ENCODE measurements at regions not wholly inside any gene's neighbourhood (a gene's known extent, or its start where the extent isn't known, plus 50 kb on each side); places are given as distances from the start of the nearest gene placed in this dataset.

DNA sequence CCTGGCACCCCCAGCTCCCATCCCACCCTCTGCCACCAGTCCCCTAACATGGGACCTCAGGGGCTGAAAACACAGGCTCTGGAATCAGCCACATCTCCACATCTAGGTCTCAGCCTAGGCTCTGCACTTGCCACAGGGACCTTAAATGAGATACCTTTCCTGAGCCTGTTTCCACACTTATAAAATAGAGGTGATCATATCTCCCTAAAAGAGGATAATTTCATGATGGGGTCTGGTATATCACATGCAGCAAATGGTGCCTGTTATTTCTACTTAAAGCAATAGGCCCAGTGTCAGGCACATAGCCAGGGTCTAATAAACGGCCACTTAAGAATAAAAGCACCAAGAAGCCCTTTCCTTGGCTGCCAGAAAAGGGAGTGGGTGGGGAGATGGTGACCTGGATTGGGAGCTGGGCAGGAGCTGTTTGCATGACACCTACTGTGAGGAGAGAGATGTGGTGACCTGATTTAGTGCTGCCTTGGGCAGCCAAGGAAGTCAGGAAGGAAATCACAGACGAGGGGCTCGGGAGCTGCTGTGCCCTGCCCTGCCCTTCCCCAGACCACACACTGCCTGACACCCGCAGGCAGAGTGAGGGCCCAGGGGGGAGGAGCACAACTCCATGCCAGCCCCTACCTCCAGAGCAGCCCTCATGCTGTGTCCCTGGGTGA is 71.2 kb downstream of the IRF2BPL start:
- TF ChIP-seq, protein P1, sequence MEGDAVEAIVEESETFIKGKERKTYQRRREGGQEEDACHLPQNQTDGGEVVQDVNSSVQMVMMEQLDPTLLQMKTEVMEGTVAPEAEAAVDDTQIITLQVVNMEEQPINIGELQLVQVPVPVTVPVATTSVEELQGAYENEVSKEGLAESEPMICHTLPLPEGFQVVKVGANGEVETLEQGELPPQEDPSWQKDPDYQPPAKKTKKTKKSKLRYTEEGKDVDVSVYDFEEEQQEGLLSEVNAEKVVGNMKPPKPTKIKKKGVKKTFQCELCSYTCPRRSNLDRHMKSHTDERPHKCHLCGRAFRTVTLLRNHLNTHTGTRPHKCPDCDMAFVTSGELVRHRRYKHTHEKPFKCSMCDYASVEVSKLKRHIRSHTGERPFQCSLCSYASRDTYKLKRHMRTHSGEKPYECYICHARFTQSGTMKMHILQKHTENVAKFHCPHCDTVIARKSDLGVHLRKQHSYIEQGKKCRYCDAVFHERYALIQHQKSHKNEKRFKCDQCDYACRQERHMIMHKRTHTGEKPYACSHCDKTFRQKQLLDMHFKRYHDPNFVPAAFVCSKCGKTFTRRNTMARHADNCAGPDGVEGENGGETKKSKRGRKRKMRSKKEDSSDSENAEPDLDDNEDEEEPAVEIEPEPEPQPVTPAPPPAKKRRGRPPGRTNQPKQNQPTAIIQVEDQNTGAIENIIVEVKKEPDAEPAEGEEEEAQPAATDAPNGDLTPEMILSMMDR (IDR thresholded peaks at IDR 0.05; ENCODE audit: insufficient read depth, low read length, missing control alignments) = no peak
- DNase-seq (ENCODE audit: low read depth, low spot score) = no peak
- ChIA-PET CTCF (interaction anchor here (1.7 to 2.6 kb wide), 3 partner anchors 9 to 44 kb away, joined by 8 to 13 read pairs (median 9); no protein-coding TSS in a partner anchor), POLR2A (interaction anchor here (1.0 kb wide), 2 partner anchors 10 to 38 kb away, joined by 3 read pairs; no protein-coding TSS in a partner anchor)
- no peak overlapping the region for H3K4me3 ChIP-seq (ENCODE audit: low read depth, low read length)

DNA sequence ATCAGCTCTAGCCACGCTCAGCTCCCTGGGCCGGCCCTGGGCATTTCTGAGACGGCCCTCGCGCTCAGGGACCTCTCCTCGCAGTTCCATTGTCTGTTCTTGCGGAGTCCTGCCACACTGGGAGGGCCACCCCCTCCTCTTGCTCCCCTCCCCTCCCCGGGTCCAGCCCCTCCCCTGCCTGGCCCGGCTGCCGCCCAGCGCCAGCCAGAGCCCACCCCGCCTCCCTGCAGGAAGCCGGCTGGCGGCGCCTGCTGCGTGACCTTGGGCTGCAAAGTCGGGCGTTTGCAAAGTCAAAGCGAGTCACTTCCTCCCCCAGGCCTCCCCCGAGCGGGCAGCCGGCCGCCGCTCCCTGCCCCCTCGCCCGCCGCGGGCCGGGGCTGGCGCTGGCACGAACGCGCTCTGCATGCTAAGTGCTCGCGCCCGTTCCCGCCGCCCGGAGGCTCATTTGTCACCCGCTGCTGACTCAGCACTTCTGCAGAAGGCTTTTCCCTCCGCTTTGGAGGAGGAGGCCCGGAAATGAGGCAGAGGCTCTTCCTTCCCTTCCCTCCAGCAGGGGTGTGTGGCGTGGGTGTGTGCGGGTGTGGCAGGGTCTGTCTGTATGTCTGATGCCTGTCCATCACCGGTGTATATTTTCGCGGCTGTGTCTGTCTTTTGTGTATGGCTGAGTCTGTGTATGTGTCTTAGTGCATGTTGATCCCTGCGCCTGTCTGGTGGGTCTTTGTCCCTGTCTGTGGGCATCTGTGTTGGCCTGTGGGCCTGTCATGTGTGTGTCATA is 72.0 kb downstream of the IRF2BPL start:
- TF ChIP-seq, protein P1 (IDR thresholded peaks at IDR 0.05; ENCODE audit: insufficient read depth, low read length, missing control alignments) = peak; percentile 4

DNA sequence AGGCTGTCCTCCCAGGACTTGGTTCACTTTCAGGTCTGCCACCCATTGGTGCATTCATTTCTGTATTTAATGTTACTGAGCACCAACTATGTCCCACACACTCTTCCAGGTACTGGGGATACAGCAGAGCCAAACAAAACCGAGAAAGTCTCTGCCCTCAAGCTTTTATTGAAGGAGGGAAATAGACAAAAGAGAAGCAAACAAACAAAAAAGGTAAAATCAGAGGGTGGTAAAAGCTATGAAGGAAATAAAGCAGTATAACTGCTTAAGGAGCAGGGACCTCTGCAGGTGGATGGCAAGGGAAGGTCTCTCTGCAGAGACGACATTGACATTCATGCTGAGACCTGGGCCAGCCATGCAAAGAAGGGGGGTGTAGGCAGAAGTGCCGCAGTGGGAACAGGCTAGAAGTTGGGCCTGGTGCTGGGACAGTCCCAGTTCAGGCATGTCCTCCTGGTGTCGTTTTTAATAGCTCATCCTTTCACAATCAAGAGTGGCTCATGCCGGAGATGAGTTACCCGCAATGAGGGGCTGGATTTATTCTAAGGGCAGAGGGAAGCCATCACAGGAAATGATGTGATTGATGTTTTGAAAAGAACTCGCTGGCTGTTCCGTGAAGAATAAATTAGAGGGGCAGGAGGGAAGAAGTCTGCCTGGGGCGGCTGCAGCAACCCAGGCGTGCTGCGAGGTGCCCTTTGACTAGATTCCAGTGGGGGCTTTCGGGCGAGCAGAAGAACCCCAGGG is 72.8 kb downstream of the IRF2BPL start:
- no peak for DNase-seq (ENCODE audit: low read depth, low spot score)
- POLR2A ChIA-PET = interaction anchor here (0.6 to 1.2 kb wide), 4 partner anchors 9 to 87 kb away, joined by 3 to 4 read pairs (median 3); no protein-coding TSS in a partner anchor
- TF ChIP-seq, protein P1 (IDR thresholded peaks at IDR 0.05; ENCODE audit: insufficient read depth, low read length, missing control alignments) = no peak
- CTCF ChIA-PET = interaction anchor here (0.8 to 9.7 kb wide), 7 partner anchors 8 to 98 kb away, joined by 3 to 59 read pairs (median 3); no protein-coding TSS in a partner anchor
- H3K4me3 ChIP-seq (ENCODE audit: low read depth, low read length) = peak overlapping the region; percentile 36

More for the DNA sequence above, 72.0 kb downstream of the IRF2BPL start:
- peak; percentile 41 for DNase-seq (ENCODE audit: low read depth, low spot score)
- POLR2A ChIA-PET = interaction anchor here (0.6 to 1.2 kb wide), 4 partner anchors 9 to 38 kb away, joined by 3 read pairs; no protein-coding TSS in a partner anchor
- CTCF ChIA-PET = interaction anchor here (0.8 to 9.7 kb wide), 6 partner anchors 9 to 97 kb away, joined by 3 to 59 read pairs (median 6); no protein-coding TSS in a partner anchor
- peak overlapping the region; percentile 36 for H3K4me3 ChIP-seq (ENCODE audit: low read depth, low read length)

DNA sequence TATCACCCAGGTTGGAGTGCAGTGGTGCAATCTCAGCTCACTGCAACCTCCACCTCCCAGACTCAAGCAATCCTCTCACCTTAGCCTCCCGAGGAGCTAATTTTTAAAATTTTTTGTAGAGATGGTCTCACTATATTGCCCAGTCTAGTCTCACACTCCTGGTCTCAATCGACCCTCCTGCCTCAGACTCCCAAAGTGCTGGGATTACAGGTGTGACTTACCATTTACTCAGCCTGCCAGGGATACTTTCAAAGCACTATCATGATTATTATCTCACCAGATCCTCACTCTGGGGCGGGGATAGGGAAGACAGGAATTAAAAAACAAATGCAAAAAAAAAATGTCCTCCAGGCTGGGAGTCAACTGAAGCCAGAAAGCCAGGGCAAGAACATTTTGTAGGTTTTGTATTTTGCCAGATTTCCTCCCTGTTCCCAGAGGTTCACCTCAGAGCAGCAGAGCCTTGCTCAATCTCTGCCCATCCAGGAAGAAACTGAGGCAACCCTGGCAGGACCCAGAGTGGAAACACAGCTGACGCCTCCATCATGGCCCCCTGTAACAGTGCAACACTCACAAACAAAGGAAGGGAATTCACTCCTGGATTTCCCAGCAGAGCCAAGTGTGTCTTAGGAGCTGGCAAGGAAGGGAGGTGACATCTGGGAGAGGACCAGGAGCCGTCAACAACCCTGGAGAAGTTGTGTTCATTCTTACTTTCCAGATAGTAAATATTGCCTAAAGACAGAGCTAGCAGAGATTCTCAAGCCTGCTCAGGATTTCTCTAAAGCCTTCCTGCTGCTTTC is 73.9 kb downstream of the IRF2BPL start:
- POLR2A ChIA-PET = no interaction called here
- CTCF ChIA-PET = interaction anchor here (0.9 to 9.7 kb wide), 6 partner anchors 24 to 105 kb away, joined by 3 to 59 read pairs (median 6); no protein-coding TSS in a partner anchor
- TF ChIP-seq, protein P1 (IDR thresholded peaks at IDR 0.05; ENCODE audit: insufficient read depth, low read length, missing control alignments) = no peak
- DNase-seq (ENCODE audit: low read depth, low spot score) = no peak
- H3K4me3 ChIP-seq (ENCODE audit: low read depth, low read length) = no peak overlapping the region

DNA sequence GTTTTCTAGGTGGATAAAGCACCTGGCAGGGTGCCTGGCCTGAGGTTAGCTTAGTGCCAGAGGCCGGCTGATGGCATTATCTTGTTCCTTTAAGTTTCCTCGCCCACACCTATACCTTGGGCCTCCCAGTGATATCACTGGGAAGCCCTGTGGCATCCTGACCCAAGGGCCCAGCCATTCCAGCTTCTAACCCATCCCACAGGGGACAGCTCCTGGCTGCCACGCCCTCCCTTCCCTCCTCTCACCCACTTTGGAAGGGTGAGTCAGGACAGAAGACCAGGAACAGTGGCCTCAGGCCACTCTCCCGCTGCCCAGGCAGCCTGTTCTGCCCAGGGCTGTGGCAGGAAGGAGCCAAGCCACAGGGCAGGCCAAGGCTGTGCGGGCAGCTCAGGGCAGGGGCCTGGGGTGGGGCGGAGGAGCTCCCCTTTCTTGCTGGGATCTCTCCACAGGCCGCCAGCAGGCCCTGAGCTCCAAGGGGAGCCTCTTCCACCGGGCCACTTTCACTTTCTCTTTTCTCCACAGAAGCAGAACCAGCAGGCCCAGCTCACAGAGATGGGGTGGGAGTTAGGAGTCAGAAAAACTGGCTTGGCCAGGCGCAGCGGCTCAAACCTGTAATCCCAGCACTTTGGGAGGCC is 75.1 kb downstream of the IRF2BPL start:
- TF ChIP-seq, protein P1 (IDR thresholded peaks at IDR 0.05; ENCODE audit: insufficient read depth, low read length, missing control alignments) = no peak
- ChIA-PET POLR2A (interaction anchor here (0.9 to 1.3 kb wide), 4 partner anchors 8 to 106 kb away, joined by 3 to 6 read pairs (median 4); no protein-coding TSS in a partner anchor), CTCF (interaction anchor here (0.9 to 9.7 kb wide), 10 partner anchors 23 to 117 kb away, joined by 3 to 59 read pairs (median 6); no protein-coding TSS in a partner anchor)
- DNase-seq (ENCODE audit: low read depth, low spot score) = no peak
- peak overlapping the region; percentile 23 for H3K4me3 ChIP-seq (ENCODE audit: low read depth, low read length)
